SH-SY5Y (cell line): ENCODE measurements at regions not wholly inside any gene's neighbourhood (a gene's known extent, or its start where the extent isn't known, plus 50 kb on each side); places are given as distances from the start of the nearest gene placed in this dataset.

Source experiments
- GATA2 ChIP-seq: IDR thresholded peaks from 2 replicates; pipeline ENCODE4 v1.6.1; 2011; ENCODE audit warnings: mild to moderate bottlenecking, low read depth, low read length
- GATA3 ChIP-seq: IDR thresholded peaks from 2 replicates; pipeline ENCODE4 v1.6.1; 2011; ENCODE audit warnings: low read depth, mild to moderate bottlenecking, low read length, moderate library complexity

- TF ChIP-seq GATA3 (no peak), GATA2 (no peak)
These were observed 221.0 kb downstream of the NFATC2 start for GRCh38 chr20:51321343-51322163.
